IMR-90 (cell line): ENCODE measurements at regions not wholly inside any gene's neighbourhood (a gene's known extent, or its start where the extent isn't known, plus 50 kb on each side); places are given as distances from the start of the nearest gene placed in this dataset.

Experiments used
- ATAC-seq: fragments of 200-7000 bp; cut with Tn5 transposase; 2 replicates; pipeline ENCODE4 v1.9.1; 2020; ENCODE audit warnings: low read depth, mild to moderate bottlenecking, moderate library complexity
- BruUV-seq: library from RNA; stranded (reverse); fragments of 400-500 nt; replicated peaks from 2 replicates; lab custom pipeline; 2021; lab: Mats Ljungman, UMichigan
- CTCF ChIA-PET: fragments of 300-600 bp; formaldehyde crosslinking; extraction: SDS; loops from one replicate; lab custom pipeline; 2021; ENCODE audit warnings: antibody characterized with exemption; lab: Yijun Ruan, JAX
- POLR2A ChIA-PET: fragments of 300-600 bp; sonication (Branson Sonifier 250); formaldehyde crosslinking; loops from one replicate; lab custom pipeline; 2022; ENCODE audit warnings: antibody characterized with exemption; ENCODE audit not compliant: unreplicated experiment; lab: Charles Lee
- DNase-seq: peaks from one replicate; pipeline ENCODE4 v3.0.0; 2013
- H2AFZ ChIP-seq: replicated peaks from 2 replicates; pipeline ENCODE3; 2013; ENCODE audit warnings: low read length, mild to moderate bottlenecking; ENCODE audit not compliant: poor library complexity
- H2AK5ac ChIP-seq: 2 replicates; pipeline ENCODE4 v1.6.1; 2013; ENCODE audit warnings: low read depth, low read length, inconsistent platforms
- H2AK9ac ChIP-seq: replicated peaks from 2 replicates; pipeline ENCODE3; 2013; ENCODE audit warnings: mild to moderate bottlenecking, low read depth, low read length, moderate library complexity; ENCODE audit not compliant: poor library complexity
- H2BK120ac ChIP-seq: 2 replicates; pipeline ENCODE4 v1.6.1; 2013; ENCODE audit warnings: low read depth, low read length, inconsistent platforms
- H2BK15ac ChIP-seq: 3 replicates; pipeline ENCODE4 v1.6.1; 2013; ENCODE audit warnings: low read depth, low read length, inconsistent platforms
- H2BK20ac ChIP-seq: 2 replicates; pipeline ENCODE4 v1.6.1; 2013; ENCODE audit warnings: low read depth, mild to moderate bottlenecking, inconsistent platforms, low read length, moderate library complexity
- H2BK5ac ChIP-seq: 2 replicates; pipeline ENCODE4 v1.6.1; 2013; ENCODE audit warnings: mild to moderate bottlenecking, low read depth, low read length, inconsistent platforms; ENCODE audit not compliant: poor library complexity, severe bottlenecking
- H3K14ac ChIP-seq: replicated peaks from 2 replicates; pipeline ENCODE4 v1.6.1; 2013; ENCODE audit warnings: low read depth, low read length, inconsistent platforms
- H3K18ac ChIP-seq: 2 replicates; pipeline ENCODE4 v1.6.1; 2013; ENCODE audit warnings: low read depth, low read length, control low read depth
- H3K23ac ChIP-seq: 2 replicates; pipeline ENCODE4 v1.6.1; 2013; ENCODE audit warnings: low read depth, low read length, inconsistent platforms
- H3K27ac ChIP-seq: 2 replicates; pipeline ENCODE4 v1.5.1; 2013; ENCODE audit warnings: mild to moderate bottlenecking, control low read depth, low read length; ENCODE audit not compliant: insufficient read depth
- H3K27me3 ChIP-seq: 2 replicates; pipeline ENCODE4 v1.6.1; 2013; ENCODE audit warnings: low read length; ENCODE audit not compliant: control insufficient read depth, insufficient read depth
- H3K36me3 ChIP-seq: 2 replicates; pipeline ENCODE4 v1.6.1; 2013; ENCODE audit warnings: low read length, mixed read lengths; ENCODE audit not compliant: control insufficient read depth, insufficient read depth
- H3K4ac ChIP-seq: 2 replicates; pipeline ENCODE4 v1.6.1; 2013; ENCODE audit warnings: low read depth, low read length, inconsistent platforms
- H3K4me1 ChIP-seq: 2 replicates; pipeline ENCODE4 v1.6.1; 2013; ENCODE audit warnings: low read length, mixed read lengths; ENCODE audit not compliant: control insufficient read depth, insufficient read depth
- H3K4me2 ChIP-seq: 2 replicates; pipeline ENCODE4 v1.6.1; 2013; ENCODE audit warnings: low read depth, mild to moderate bottlenecking, control low read depth, low read length, moderate library complexity
- H3K4me3 ChIP-seq: 2 replicates; pipeline ENCODE4 v1.5.1; 2013; ENCODE audit warnings: low read depth, mild to moderate bottlenecking, control low read depth, low read length, moderate library complexity; ENCODE audit not compliant: insufficient read depth
- H3K56ac ChIP-seq: 2 replicates; pipeline ENCODE4 v1.6.1; 2013; ENCODE audit warnings: low read length, inconsistent platforms; ENCODE audit not compliant: insufficient read depth; ENCODE audit errors: extremely low read depth
- H3K79me1 ChIP-seq, 2 experiments: 2 replicates each; pipeline ENCODE4 v1.6.1; 2013; ENCODE audit warnings: low read length in 2 of 2, inconsistent platforms in 1 of 2, low read depth in 1 of 2
- H3K9ac ChIP-seq: 2 replicates; pipeline ENCODE4 v1.6.1; 2013; ENCODE audit warnings: low read depth, low read length, control low read depth
- H3K9me1 ChIP-seq: 2 replicates; pipeline ENCODE4 v1.6.1; 2013; ENCODE audit warnings: low read length, inconsistent platforms; ENCODE audit not compliant: insufficient read depth
- H3K9me3 ChIP-seq: 2 replicates; pipeline ENCODE4 v1.6.1; 2013; ENCODE audit warnings: low read length; ENCODE audit not compliant: control insufficient read depth, insufficient read depth
- H4K20me1 ChIP-seq: 2 replicates; pipeline ENCODE4 v1.6.1; 2013; ENCODE audit warnings: low read length, inconsistent platforms; ENCODE audit not compliant: insufficient read depth
- H4K5ac ChIP-seq: 2 replicates; pipeline ENCODE4 v1.6.1; 2013; ENCODE audit warnings: mild to moderate bottlenecking, low read depth, low read length, control low read depth
- H4K8ac ChIP-seq, 2 experiments: 2 replicates each; pipeline ENCODE4 v1.6.1; 2013; ENCODE audit warnings: low read depth in 2 of 2, low read length in 2 of 2, control low read depth in 1 of 2, inconsistent platforms in 1 of 2
- H4K91ac ChIP-seq: 2 replicates; pipeline ENCODE4 v1.6.1; 2013; ENCODE audit warnings: low read depth, low read length, inconsistent platforms; ENCODE audit not compliant: insufficient read depth
- CTCF ChIP-seq: conservative IDR thresholded peaks from 2 replicates; pipeline ENCODE4 v1.5.1; 2012; ENCODE audit warnings: mild to moderate bottlenecking, low read depth, low read length, improper control_type of control experiment
- FOS ChIP-seq: fragments of 150-350 bp; IDR thresholded peaks from 2 replicates; pipeline ENCODE4 v1.6.1; 2016; ENCODE audit warnings: low read depth, low read length
- RAD21 ChIP-seq: IDR thresholded peaks from 2 replicates; pipeline ENCODE4 v1.6.1; 2012; ENCODE audit warnings: low read length, improper control_type of control experiment
- WGBS, 2 experiments: methylation state at CpG; one replicate each; pipeline versions ENCODE4 v1.1.5 to v1.1.7; 2013; ENCODE audit warnings: missing lambda C conversion rate in 2 of 2; ENCODE audit not compliant: insufficient read length in 1 of 2; ENCODE audit errors: extremely low coverage in 2 of 2; 5-methylcytosine and 5-hydroxymethylcytosine counted together
- dilution Hi-C: fragments of 300-500 bp; cut with HindIII; formaldehyde crosslinking; loops from one replicate; pipeline ENCODE4 v1.14.3; 2018; ENCODE audit warnings: low sequenced_read_pairs; ENCODE audit not compliant: unreplicated experiment
- in situ Hi-C: fragments of 300-500 bp; cut with MboI; formaldehyde crosslinking; loops from 3 replicates; pipeline ENCODE4 v1.14.3; 2019; ENCODE audit warnings: low sequenced_read_pairs, inconsistent platforms, mixed read lengths
- intact Hi-C: fragments of 100-400 bp; cut with micrococcal nuclease; formaldehyde crosslinking; loops from 2 replicates; pipeline ENCODE4 v1.10.0; 2022

- Histone ChIP-seq H2AK9ac (no peak overlapping the region), H3K56ac (no peak overlapping the region), H2AK5ac (no peak overlapping the region), H3K18ac (no peak overlapping the region), H2BK120ac (no peak overlapping the region), H4K8ac (no peak overlapping the region), H3K14ac (no peak overlapping the region), H3K4ac (no peak overlapping the region), H3K4me1 (no peaks in the 10 kb centered on the region), H4K91ac (no peak overlapping the region), H3K79me1 (no peaks in the 10 kb centered on the region), H2BK20ac (no peak overlapping the region), H3K27ac (no peak overlapping the region), H3K9me3 (no peaks in the 10 kb centered on the region), H3K4me2 (no peak overlapping the region), H3K9me1 (no peaks in the 10 kb centered on the region), H3K23ac (no peak overlapping the region), H3K36me3 (no peaks in the 10 kb centered on the region), H3K4me3 (no peak overlapping the region), H4K20me1 (no peaks in the 10 kb centered on the region), H2AFZ (peak overlapping the region; percentile 51), H2BK5ac (no peak overlapping the region), H3K27me3 (no peaks in the 10 kb centered on the region; the same call in 1 of the 2 replicates), H2BK15ac (no peak overlapping the region), H4K5ac (no peak overlapping the region), H3K9ac (no peak overlapping the region)
- dilution Hi-C loops: no loop called here
- ChIA-PET POLR2A (no interaction called here), CTCF (interaction anchor here (0.6 to 1.0 kb wide), 4 partner anchors 8 to 561 kb away, joined by 3 to 4 read pairs (median 3); no protein-coding TSS in a partner anchor)
- WGBS, 2 experiments: no CpG with 5 or more reads among the region's 22 CpGs
- BruUV-seq: no TSS peak
- DNase-seq (no peak), ATAC-seq (peak; percentile 60; the same call in 1 of the 2 replicates)
- intact Hi-C loops: no loop called here
- in situ Hi-C loops: no loop called here
- TF ChIP-seq FOS: no peak
- peak; percentile 43 for TF ChIP-seq CTCF
- peak; percentile 36; the same call in 1 of the 2 replicates for TF ChIP-seq RAD21
Measured at GRCh38 chr19:30799865-30800755, 427.9 kb downstream of the ZNF536 start.
